HG03064 (cell line): ENCODE measurements at regions not wholly inside any gene's neighbourhood (a gene's known extent, or its start where the extent isn't known, plus 50 kb on each side); places are given as distances from the start of the nearest gene placed in this dataset.

Experiments used
- ATAC-seq: cut with Tn5 transposase; IDR thresholded peaks from one replicate; pipeline ENCODE4 v1.9.1; 2021; ENCODE audit warnings: low read depth; ENCODE audit not compliant: unreplicated experiment

DNA sequence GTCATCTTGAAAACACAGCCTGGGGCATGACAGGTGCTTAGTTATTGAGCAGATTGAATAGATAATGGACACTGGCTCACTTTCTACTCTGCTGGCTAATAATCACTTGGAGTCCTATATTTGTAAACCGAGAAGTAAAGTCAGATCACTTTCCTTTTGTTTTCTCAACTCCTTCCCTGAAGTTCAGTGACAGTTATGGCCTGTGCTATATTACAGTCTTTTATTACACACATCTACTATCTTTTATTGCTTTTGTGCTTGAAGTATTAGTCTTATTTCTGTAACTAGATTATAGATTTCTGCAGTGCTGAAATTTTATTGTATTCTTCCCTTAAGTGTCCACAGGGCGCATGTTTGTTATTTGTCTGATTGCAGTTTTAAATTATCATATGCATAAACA lies 136.4 kb upstream of the TAC1 start:
- no peak for ATAC-seq

- ATAC-seq: peak; percentile 84
Observed at GRCh38 chr7:97601931-97602457, 129.9 kb upstream of the TAC1 start.

GRCh38 chr7:97620495-97620894 lies 111.4 kb upstream of the TAC1 start:
- ATAC-seq: no peak

DNA sequence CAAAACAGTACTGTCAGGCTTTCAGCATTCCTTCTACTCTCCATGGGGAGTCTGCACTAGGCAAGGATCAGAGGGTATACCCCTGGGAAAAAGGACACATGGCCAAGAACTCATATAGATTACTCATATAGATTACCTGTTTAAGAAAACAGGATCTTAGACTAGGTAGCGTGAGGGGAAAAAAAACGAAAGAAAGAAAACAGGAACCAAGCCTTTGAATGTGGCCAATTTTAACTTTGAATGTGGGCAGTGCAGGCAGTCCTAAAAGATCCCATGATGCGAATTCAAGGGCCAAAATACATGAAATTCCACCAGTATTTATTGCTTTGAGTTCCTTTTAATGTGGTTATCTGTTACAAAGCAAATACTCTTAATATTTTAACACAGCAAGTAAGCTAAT lies 108.6 kb upstream of the TAC1 start:
- ATAC-seq: peak; percentile 86

- ATAC-seq: no peak
Observed at GRCh38 chr7:97630116-97630515, 101.8 kb upstream of the TAC1 start.

- ATAC-seq: no peak
Observed at GRCh38 chr7:97635622-97636021, 96.3 kb upstream of the TAC1 start.

DNA sequence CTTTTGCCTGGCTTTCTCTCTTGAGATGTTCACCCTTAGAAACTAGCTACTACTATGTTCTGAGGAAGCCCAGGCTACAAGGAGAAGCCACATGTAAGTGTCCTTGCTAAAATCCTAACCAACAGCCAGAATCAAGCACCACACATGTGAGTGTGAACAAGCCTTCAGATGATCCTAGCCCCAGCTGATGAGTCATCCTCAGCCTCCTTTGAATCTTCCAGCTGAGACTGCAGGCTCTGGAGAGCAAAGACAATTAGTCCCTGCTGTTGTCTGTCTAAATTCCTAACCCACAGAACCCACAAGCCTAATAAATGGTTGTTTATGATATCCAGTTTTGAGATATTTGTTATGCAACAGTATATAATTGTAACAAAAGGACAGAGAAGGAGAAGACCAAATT lies 92.8 kb upstream of the TAC1 start:
- no peak for ATAC-seq

GRCh38 chr7:97659363-97660045 lies 72.4 kb upstream of the TAC1 start:
- no peak for ATAC-seq

DNA sequence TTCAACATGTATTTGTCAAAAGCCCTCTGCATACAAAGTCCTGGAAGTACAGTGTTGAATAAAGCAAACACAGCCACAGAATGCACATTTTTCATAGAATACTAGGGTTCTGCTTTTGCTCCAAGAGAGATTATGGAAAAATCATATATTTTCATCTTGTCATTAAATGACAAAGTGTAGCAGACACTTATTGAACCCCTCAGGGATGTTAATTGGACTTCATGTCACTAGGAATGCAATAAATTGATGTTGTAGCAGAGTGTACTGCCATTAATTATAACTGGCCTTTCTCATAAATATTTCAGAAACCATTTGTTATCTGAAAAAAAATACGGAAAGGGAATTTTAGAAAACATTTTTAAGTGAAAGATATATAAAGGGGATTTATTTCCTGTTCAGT lies 64.5 kb upstream of the TAC1 start:
- no peak for ATAC-seq

DNA sequence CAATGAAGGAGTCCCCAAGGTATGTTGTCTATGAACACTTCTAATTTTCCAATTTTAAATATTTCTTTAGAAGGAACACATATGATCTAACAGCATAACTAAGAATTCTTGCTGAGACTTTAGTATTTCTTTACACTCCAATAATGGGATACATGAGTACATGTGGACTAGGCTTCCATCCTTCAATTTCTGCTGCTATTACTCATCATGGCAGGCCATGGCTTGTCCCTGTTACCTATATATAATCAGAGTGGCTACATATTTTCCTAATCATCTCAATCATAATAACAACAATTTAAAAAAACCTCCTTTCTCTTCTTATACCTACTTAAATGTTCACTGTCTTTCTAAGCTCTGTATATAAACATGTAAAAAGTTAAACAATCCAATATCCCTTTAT lies 60.3 kb upstream of the TAC1 start:
- no peak for ATAC-seq

- ATAC-seq: no peak
Observed at GRCh38 chr7:97680622-97681021, 51.3 kb upstream of the TAC1 start.
